Skin of body (tissue), 1 donor: ENCODE measurements at regions not wholly inside any gene's neighbourhood (a gene's known extent, or its start where the extent isn't known, plus 50 kb on each side); places are given as distances from the start of the nearest gene placed in this dataset.

ENCODE experiments used
- DNase-seq: peaks from one replicate; lab custom pipeline; 2025; lab: John Stamatoyannopoulos, UW

DNA sequence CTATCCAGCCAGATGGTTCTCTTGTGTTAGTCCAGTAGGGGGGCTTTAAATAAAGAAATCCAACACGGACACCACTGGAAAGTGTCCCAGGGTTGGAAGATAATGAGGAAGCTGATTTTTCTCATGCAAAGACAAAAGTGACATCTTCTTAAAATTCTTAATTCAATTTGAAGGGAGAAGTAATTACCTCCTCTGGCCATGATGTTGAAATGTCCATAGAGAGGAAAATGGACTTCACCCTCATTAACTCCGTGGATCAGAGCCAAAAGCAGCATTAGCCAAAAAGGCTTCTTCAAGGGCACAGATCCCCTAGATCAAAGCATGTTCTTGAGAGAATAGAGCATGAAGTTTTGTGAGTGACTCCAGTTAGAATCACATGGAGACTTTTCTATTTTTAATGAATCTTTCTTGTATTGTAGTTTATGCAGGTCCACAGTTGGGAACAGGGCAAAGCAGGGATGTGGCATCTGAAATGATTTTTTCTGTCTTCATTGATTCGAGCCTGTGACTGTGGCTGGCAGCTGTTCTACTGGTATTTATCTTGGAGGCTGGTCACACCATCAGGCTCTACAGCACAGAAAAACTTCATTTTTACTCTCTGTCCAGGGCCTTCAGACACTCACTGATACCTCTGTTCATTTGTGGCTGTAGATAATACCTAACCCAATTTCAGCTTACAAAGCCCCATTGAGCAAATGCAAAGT lies 1002.5 kb downstream of the AACS start:
- no peak for DNase-seq

DNA sequence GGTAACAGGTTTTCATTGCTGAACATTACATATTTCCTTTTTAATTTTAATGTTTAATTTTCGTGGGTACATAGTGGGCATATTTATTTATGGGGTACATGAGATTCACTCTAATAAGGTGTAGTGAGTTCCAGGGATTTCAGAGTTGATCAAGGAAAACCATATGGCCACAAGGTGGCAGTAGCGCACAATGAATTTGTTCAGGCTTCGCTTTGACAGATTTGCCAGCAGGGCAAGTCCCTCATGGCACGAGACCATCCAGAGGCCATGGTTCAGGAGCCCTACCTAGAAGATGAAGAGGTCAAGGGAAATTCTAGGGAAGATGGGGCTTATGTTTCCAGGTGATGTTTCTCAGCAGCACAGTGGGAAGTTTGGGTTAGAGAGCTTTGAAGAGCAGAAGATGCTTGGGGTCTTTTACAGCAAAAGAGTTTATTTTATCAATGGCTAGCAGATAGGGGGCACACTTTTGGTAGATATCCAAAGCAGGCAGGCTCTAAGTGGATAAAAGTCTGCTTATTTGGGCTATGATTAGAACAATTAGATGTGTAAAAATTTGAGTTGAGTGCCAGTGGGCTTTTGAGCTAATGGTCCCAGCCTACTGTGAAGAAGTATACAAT lies 1004.4 kb downstream of the AACS start:
- no peak for DNase-seq

DNA sequence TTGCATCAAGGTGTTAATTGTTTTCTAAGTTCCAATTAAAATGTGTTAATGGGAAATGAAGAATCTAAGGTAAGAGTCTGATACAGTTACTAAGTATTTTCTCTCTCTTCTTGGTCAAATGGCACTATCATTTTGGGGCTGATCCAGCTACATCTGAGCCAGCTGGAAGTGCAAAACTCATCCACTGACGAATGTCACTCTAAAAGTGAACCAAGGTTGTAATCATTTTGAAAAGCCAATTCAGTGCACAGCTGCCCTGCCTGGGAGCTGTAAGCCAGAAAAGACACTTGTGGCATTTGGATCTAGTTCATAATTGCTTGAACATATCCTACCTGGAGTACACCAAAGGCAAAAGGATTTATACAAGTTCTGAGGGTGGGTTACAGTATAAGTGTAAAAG lies 1011.3 kb downstream of the AACS start:
- DNase-seq = no peak

DNA sequence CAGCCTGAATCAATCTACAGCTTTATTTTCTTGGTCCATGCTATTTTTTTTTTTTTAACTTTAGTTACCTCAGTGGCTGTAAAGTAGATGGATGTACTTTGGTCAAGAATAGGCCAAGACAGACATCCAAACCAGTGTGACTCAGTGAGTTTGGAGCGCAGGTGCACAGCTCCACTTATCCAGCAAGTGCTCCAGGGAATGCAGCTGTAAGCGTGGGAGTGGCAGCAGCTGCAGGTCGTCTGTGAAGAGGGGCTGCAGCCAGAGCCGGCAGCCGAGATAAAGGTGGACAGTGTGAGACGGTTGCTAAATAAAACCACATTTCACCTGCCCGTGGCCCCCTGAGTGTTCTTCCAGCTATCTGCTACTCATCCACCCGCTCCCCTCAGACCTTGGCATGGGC lies 1018.7 kb downstream of the AACS start:
- no peak for DNase-seq

DNA sequence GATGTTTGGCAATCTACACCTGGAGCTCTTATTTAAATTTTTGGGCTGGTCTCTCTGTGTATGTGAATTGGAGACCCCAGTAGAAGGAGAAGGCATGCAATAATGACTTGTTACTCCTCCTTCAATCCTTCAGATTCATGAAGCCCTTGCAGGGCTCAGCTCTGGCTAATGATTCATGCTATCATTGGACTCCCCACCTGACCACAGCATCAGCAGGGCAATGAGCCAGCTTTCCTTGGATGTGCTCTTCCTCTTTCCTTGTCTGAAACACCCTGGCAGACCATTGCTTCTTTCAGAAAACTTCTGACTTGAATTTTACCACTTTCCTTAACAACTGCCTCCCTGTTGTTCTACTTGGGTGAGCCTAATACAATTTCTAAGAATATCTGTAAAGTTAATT lies 1019.2 kb downstream of the AACS start:
- no peak for DNase-seq

DNA sequence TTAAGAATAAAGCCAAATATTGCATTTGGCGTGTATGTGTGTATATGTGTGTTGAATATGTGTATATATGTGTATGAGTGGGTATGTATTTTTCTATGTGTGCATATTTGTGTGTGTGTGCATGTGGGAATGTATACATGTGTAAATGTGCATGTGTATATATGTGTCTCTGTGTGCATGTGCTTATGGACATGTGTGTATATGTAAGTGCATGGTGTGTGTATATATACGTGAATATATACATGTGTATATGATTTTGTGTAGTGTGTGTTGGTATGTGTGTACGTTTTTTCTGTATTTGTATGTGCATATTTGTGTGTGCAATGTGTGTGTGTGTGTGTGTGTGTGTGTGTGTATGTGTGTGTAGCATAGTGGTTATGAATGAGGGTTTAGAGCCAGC lies 1021.0 kb downstream of the AACS start:
- no peak for DNase-seq

DNA sequence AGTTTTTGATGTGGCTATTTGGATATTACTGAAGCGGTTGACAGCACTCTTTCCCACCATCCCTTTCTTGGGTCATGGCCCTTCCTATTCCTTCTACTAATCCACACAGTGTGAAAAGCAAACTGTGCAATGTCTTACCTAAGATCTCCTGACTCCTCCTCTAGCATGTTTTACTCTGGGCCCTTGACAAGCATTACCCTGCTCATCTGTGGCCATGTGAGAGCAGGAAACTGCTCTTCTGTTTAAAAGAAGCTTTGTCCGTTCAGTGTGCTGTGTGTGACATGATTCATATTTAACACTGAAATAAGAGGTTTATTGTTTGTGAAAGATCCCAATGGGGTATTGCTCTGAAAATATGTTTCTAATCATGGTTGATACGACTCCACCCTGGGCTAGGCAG lies 1022.5 kb downstream of the AACS start:
- DNase-seq = no peak

DNA sequence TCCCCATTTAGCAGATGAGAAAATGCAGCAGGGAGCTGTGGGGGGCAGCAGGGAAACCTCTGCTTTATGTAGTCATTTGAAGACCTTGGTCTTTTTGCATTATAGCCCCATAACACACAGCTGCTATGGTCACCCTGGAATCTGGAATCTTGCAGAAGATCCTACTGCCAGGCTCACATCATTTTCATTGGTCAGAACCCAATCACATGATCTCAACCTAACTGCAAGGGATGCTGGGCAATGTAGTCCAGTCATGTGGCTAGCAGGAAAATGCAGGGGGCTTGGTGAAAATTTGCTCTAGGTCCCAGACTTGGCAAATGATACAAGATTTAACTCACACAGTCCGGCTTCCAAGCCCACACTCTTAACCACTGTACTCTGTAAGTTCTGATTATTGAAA lies 1028.7 kb downstream of the AACS start:
- DNase-seq = no peak

DNA sequence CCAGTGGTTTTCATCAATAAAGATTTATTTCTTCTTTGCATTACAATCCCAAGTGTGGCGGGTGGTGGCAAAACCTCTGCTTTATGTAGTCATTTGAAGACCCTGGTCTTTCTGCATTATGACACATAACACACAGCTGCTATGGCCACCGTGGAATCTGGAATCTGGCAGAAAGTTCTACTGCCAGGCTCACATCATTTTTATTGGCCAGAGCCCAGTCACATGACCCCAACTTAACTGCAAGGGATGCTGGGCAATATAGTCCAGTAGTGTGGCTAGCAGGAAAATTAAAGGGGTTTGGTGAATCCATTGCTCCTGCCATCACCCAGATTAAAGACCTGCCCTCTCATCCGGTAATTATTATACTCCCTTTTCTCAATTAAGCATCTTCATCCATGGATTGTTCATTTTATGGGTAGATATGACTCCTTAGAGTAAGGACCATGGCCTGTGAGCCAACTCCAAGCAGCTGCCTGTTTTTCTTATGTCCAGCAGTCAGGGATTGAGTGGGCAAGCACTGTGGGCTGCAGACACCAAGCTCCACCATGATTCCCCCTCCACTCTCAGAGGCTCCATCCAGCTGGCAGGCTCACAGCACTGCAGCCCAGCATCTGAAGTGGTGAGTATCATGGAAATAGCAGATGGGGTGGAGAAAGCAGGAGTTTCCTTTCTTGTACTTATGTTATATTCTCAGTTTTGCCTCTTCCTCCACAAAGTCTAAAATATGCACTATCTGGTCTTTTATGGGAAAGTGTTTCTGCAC lies 1030.7 kb downstream of the AACS start:
- no peak for DNase-seq

DNA sequence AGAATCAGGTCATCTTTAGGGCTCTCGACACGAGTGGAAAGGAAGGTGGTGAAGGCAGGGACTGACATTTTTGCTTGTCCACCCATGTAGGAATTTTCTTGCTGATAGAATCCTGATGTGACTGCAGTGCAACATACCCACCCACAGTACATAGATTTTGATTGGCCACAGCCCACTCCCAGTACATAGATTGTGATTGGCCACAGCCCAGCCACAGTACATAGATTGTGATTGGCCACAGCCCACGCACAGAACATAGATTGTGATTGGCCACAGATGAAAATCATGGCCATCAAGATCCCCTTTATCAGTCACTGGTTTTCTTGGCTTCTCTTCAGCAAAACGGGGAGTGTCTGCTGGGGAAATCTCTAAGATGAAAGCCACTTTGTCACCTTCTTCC lies 1041.5 kb downstream of the AACS start:
- no peak for DNase-seq

DNA sequence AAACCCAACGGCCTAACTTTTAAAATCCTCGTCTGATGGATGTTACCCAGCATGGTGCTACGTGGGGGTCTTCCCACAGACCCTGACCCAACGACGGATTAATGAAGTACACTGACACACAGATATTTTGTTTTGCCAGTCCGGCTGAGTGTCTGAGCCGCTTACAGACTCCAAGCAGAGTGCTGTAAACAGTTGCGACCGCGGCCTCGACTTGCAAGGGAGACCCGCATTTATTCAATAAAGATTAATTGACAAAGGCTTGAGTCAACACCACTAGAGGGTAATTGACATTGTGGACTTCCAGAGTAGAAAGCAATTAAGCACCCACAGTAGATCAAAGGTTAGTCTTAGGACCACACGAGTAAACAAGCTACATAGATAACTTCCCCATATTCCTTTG lies 1042.4 kb downstream of the AACS start:
- DNase-seq = no peak

DNA sequence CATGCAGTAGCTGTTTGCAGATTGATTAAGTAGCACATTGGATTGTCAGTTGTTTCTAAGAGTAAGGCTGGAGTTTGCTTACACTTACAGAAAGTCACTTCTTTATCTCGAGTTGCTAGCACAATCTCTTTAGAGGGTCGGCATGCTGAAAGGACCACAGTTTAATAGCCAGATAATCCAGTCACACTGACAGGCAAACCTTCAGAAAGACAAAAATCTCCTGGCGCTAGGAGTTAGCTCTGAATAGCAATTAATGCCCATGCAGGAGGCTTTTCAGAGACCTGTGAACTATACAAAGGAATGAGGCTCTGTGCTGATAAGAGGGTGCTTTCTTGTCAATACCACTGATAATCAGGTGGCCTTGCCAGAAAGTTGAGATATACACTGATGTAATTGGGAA lies 1043.0 kb downstream of the AACS start:
- DNase-seq = no peak

DNA sequence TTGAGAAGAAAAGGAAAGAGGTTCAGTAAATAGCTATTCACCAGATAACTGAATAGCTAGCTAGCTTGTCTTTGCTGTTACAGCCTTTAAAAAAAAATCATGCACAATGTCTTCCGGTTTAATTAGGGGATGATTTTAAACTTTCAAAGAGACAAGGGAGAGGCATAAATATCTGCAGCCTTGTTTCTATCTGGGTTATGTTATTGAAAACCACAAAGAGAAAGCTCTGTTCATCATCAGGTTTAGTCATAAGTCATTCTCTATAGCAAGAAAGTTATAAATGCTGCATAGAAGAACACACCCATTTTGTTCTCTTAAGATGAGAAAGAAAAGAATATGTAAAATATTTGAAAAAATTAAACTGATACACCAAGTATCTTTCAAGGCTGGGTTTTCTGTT lies 1046.9 kb downstream of the AACS start:
- DNase-seq = no peak

DNA sequence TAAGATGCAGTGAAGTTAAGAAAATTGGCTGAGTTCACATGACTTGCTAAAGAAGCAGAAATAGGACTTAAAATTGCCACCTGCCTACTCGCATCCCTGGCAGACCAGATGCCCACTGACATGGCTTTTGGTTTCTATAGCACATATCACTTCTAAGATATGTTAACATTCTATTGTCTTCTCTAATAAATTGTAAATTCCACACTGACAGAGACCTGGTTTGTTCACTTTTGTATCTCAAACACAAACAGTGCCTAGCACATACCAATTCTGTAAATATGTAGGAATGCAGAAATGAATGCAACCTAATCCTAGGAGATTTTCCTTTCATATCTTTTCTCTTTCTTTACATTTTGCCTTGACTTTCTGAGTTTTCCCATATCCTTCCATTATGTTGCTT lies 1047.6 kb downstream of the AACS start:
- DNase-seq = no peak

DNA sequence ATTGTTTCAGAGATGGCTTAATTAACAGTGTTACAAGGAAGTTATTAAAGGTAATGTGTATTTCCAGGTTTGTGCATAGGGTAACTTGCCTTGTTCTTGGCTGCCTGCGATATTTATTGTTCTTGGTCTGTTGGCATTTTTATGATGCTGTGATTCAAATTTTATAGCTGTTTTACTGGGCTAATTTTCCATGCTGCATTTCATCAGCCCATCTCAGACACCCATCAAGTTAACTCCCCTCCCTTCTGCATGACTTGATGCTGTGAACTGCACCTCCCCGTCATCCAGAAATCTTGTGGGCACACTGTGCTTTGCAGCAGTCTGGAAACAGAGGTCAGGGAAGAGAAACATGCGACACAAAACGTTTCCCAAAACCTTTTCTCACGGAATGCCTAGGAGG lies 1049.2 kb downstream of the AACS start:
- DNase-seq = no peak

DNA sequence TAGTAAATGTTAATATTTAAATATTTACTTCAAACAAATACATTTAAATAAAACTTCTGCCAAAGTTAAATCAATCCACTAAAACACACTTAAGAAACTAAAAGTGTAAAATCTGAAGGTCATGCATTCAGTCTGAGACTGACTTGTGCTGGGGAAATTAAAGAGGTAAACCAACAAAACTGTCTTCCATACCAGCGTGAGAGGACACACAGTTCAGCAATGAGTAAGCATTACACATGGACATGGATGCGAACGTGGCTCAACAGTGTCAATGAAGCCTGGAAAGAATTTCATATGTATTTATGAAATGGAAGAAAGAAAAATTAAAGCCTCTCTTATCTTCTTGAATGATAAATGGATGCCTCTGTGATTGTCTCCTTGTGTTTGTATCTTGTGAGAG lies 1052.3 kb downstream of the AACS start:
- no peak for DNase-seq

DNA sequence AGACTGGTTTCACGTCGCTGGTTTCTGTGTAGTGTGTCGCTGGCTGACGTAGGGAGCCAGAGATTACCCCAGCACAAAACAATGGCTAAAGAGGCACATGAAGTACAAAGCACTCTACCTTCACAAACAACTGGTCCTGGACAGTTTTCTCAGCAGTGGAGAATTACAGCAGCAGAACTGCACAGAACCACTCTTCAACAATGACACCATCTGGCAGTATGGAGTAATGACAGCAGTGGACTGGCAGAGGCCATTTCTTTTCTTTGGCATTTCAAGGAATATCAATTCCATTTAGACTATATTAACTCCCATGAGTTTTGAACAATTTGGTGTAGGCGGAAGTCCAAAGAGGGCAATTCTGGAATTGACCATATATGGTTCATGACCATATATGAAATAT lies 1074.1 kb downstream of the AACS start:
- no peak for DNase-seq

DNA sequence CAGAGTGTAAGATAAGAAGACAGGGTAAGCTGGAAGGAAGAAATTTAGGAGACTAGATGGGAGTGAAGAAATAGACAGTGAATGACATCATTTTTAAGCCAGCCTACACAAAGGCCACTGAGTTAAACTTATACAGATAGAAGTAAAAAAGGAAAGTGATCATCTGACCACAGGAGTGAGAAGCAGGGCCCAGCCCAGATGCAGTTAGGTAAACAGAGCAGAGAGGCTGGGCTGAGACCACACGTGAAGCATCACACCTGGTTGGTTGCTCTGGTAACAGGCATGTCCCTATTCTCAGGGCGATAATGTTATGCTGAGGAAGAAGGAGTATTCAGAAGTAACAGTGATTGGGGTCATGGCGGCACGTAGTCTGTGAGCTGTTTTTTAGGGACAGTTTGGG lies 1079.4 kb downstream of the AACS start:
- no peak for DNase-seq

DNA sequence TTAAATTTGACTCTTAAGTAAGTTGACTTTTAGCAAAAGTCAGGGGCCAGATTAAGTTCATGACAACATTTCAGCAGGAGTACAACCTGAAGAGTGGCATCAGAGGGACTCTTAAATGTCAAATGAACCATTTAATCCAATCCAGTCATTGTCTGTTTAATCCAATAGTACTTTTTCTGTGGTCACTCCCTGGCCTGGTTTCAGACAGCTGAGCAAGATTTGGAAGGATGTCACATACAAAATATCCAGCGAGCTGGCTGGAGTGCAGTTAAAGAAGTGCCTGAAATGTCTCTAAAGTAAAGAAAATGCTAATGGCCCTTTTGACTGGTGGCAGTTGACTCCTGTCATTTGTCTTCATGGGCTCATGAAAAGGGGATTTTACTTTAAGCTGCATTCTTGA lies 1082.1 kb downstream of the AACS start:
- DNase-seq = no peak

DNA sequence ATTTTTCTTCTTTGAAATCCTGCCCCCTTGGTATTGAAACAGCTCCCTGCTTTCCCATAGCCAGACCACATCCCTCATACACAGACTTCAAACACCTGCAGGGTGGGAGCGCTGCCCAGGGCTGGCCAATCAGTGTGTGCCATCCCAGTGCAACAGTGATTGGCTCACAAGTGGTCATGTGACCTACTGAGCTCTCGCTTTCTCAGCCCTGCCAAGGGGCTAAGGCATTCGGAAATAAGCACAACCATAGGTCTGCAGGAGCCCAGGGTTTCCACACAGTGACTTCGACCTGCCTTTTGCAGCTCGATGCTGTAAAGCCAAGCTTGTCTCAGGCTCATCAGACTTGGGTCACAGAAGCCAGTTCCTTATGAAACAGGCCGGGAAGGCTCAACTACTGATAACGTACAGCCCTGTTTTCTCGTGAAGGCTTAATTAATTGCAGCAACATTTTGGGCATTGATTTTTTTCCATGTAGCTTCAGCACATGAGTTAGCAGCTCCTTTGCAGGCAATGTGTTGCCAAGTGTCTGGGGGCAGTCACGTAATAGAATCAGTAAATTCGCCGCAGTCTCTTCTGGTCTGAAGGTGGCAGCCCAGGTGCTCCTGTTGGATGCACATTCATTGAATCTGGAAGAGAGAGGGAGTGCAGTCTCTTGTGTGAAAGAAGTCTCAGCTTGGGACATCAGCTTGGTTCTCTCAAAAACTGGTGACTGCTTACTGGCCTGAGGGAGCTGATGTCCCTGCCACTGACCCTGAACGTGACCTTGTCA lies 1091.8 kb downstream of the AACS start:
- DNase-seq = no peak

DNA sequence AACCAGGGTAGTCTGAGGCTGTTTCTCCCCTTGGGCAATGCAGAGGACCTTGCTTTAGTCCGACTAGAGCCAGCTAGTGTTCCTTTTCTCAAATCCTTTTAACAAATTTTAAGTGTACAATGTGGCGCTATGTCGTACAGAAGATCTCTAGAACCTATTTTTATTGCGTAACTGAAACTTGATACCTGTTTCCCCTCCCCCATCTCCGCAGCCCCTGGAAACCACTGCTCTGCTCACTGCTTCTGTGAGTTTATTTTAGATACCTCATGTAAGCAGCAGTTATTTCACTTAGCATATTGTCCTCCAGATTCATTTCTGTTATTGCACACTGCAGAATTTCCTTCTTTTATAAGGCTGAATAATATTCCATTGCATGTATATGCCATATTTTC lies 1092.3 kb downstream of the AACS start:
- no peak for DNase-seq

DNA sequence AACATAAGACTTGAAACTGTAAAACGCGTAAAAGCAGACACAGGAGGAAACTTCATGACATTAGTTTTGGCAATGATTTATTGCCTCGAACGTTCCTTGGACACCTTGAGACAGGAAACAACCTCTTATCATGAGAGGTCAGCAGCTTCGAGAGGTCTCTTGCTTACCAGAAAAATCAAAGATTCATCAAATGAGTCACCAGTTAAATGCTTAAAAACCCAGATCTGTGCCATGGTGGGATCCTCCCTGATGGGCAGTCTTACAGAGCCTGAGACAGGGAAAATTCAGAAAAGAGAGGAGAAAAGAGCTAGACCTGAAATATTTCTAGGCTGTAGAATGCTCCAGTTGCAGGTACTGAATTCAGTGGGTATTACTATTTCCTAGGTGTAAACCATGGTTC lies 1093.9 kb downstream of the AACS start:
- no peak for DNase-seq
